SK-N-SH (cell line): ENCODE measurements at regions not wholly inside any gene's neighbourhood (a gene's known extent, or its start where the extent isn't known, plus 50 kb on each side); places are given as distances from the start of the nearest gene placed in this dataset.
A peak's percentile ranks its signal among the peaks of the same experiment; 100 is the strongest.

Experiments used
- CTCF ChIA-PET: fragments of 300-600, 350-600 bp; formaldehyde crosslinking; extraction: SDS; loops from one replicate; lab custom pipeline; 2021; lab: Yijun Ruan, JAX
- POLR2A ChIA-PET: fragments of 350-600 bp; sonication (Branson Sonifier 250); formaldehyde crosslinking; extraction: SDS; loops from one replicate; lab custom pipeline; 2020; ENCODE audit warnings: antibody characterized with exemption, inconsistent platforms; lab: Yijun Ruan, JAX
- DNase-seq: peaks from one replicate; pipeline ENCODE4 v3.0.0; 2012
- H2AFZ ChIP-seq: fragments of 200-600 bp; sonication (generic); 2 replicates; pipeline ENCODE4 v1.8.1; 2016; ENCODE audit warnings: antibody characterized with exemption, mild to moderate bottlenecking, low read depth
- H3F3A ChIP-seq: fragments of 200-600 bp; sonication (generic); replicated peaks from 2 replicates; pipeline ENCODE3; 2016; ENCODE audit warnings: antibody characterized with exemption, mild to moderate bottlenecking; ENCODE audit not compliant: insufficient read depth
- H3K27ac ChIP-seq, 2 experiments: fragments of 200-500 bp in 1 of 2; fragments of 200-600 bp in 1 of 2; sonication (Bioruptor generic) in 1 of 2; sonication (generic), shearing (Covaris generic) in 1 of 2; 2 replicates each; pipeline versions ENCODE4 v1.5.1 to v1.6.1; 2014 to 2016; ENCODE audit warnings: low read depth in 2 of 2, inconsistent platforms in 1 of 2, low read length in 1 of 2, mild to moderate bottlenecking in 1 of 2, mixed read lengths in 1 of 2
- H3K27me3 ChIP-seq: fragments of 200-600 bp; sonication (generic), shearing (Covaris generic); 2 replicates; pipeline ENCODE4 v1.6.1; 2016; ENCODE audit warnings: mixed run types; ENCODE audit not compliant: insufficient read depth
- H3K36me3 ChIP-seq, 2 experiments: fragments of 200-500 bp in 1 of 2; fragments of 200-600 bp in 1 of 2; sonication (Bioruptor generic) in 1 of 2; sonication (generic) in 1 of 2; replicated peaks in 1 of 2; 2 replicates each; pipeline versions ENCODE3 to v1.5.1; 2014 to 2016; ENCODE audit warnings: low read length in 1 of 2, mild to moderate bottlenecking in 1 of 2; ENCODE audit not compliant: insufficient read depth in 2 of 2, control insufficient read depth in 1 of 2
- H3K4me1 ChIP-seq, 2 experiments: fragments of 200-500 bp in 1 of 2; fragments of 200-600 bp in 1 of 2; sonication (Bioruptor generic) in 1 of 2; sonication (generic), shearing (Covaris generic) in 1 of 2; 2 replicates each; pipeline versions ENCODE4 v1.5.1 to v1.6.1; 2014 to 2016; ENCODE audit warnings: low read depth in 1 of 2, low read length in 1 of 2, mixed run types in 1 of 2; ENCODE audit not compliant: insufficient read depth in 2 of 2, control insufficient read depth in 1 of 2
- H3K4me2 ChIP-seq: fragments of 200-600 bp; sonication (generic), shearing (Covaris generic); 2 replicates; pipeline ENCODE4 v1.6.1; 2017; ENCODE audit warnings: mixed run types
- H3K4me3 ChIP-seq, 2 experiments: fragments of 200-500 bp in 1 of 2; fragments of 200-600 bp in 1 of 2; sonication (Bioruptor generic) in 1 of 2; sonication (generic), shearing (Covaris generic) in 1 of 2; 2 replicates each; pipeline versions ENCODE4 v1.5.1 to v1.8.1; 2014 to 2016; ENCODE audit warnings: low read depth in 2 of 2, inconsistent platforms in 1 of 2, low read length in 1 of 2, mild to moderate bottlenecking in 1 of 2, mixed read lengths in 1 of 2, moderate library complexity in 1 of 2
- H3K79me2 ChIP-seq: fragments of 200-600 bp; sonication (generic); 2 replicates; pipeline ENCODE4 v1.8.1; 2017; ENCODE audit warnings: mild to moderate bottlenecking; ENCODE audit not compliant: insufficient read depth
- H3K9ac ChIP-seq: fragments of 200-600 bp; sonication (generic); 2 replicates; pipeline ENCODE4 v1.6.1; 2017; ENCODE audit warnings: mixed run types
- H3K9me2 ChIP-seq: fragments of 200-600 bp; sonication (generic); 2 replicates; pipeline ENCODE4 v1.6.1; 2017; ENCODE audit warnings: mixed run types
- H3K9me3 ChIP-seq: fragments of 200-600 bp; sonication (generic); 2 replicates; pipeline ENCODE4 v1.6.1; 2017; ENCODE audit warnings: mixed run types, mild to moderate bottlenecking, moderate library complexity
- H4K20me1 ChIP-seq: fragments of 200-600 bp; sonication (generic); 2 replicates; pipeline ENCODE4 v1.6.1; 2017; ENCODE audit warnings: mild to moderate bottlenecking, mixed run types; ENCODE audit not compliant: insufficient read depth
- CHD2 ChIP-seq: fragments of 150-350 bp; IDR thresholded peaks from 2 replicates; pipeline ENCODE4 v1.6.1; 2018; ENCODE audit warnings: low read length; ENCODE audit not compliant: partially characterized antibody
- EP300 ChIP-seq, 2 experiments: IDR thresholded peaks; 2 replicates each; pipeline versions ENCODE4 v1.4.0 to v1.6.1; 2012; ENCODE audit warnings: borderline replicate concordance in 1 of 2, low read depth in 1 of 2, low read length in 1 of 2
- EZH2phosphoT487 ChIP-seq: fragments of 200-600 bp; sonication (generic); IDR thresholded peaks from 2 replicates; pipeline ENCODE4 v1.6.1; 2017; ENCODE audit warnings: low read depth, mixed run types, mild to moderate bottlenecking, antibody characterized with exemption, moderate library complexity, borderline replicate concordance
- FOXJ3 ChIP-seq: sonication (generic); formaldehyde crosslinking; IDR thresholded peaks from 2 replicates; pipeline ENCODE4 v1.5.1; 2020; ENCODE audit warnings: mild to moderate bottlenecking, missing genetic modification reagents
- GATA2 ChIP-seq: sonication (generic); formaldehyde crosslinking; IDR thresholded peaks from 2 replicates; pipeline ENCODE4 v1.5.0; 2020; ENCODE audit warnings: mild to moderate bottlenecking, missing genetic modification reagents
- JUND ChIP-seq: IDR thresholded peaks from 2 replicates; pipeline ENCODE4 v1.4.0; 2012
- MXI1 ChIP-seq: IDR thresholded peaks from 2 replicates; pipeline ENCODE4 v1.6.1; 2012; ENCODE audit warnings: mild to moderate bottlenecking, low read depth, low read length, improper control_type of control experiment
- RCOR1 ChIP-seq: fragments of 150-350 bp; IDR thresholded peaks from 2 replicates; pipeline ENCODE4 v1.6.1; 2017; ENCODE audit warnings: antibody characterized with exemption, low read length
- TCF12 ChIP-seq: IDR thresholded peaks from 2 replicates; pipeline ENCODE4 v1.4.0; 2012
- WGBS: methylation state at CpG from one replicate; pipeline ENCODE4 v1.1.6; 2017; ENCODE audit warnings: low lambda C conversion rate; 5-methylcytosine and 5-hydroxymethylcytosine counted together
- TF ChIP-seq, protein P1 (sequence below): fragments of 150-350 bp; IDR thresholded peaks from 2 replicates; pipeline ENCODE4 v1.6.1; 2016; ENCODE audit warnings: mild to moderate bottlenecking, low read depth, low read length
- TF ChIP-seq, protein P2 (sequence below): IDR thresholded peaks from 2 replicates; pipeline ENCODE4 v1.4.0; 2012; ENCODE audit warnings: low read depth, borderline replicate concordance

DNA sequence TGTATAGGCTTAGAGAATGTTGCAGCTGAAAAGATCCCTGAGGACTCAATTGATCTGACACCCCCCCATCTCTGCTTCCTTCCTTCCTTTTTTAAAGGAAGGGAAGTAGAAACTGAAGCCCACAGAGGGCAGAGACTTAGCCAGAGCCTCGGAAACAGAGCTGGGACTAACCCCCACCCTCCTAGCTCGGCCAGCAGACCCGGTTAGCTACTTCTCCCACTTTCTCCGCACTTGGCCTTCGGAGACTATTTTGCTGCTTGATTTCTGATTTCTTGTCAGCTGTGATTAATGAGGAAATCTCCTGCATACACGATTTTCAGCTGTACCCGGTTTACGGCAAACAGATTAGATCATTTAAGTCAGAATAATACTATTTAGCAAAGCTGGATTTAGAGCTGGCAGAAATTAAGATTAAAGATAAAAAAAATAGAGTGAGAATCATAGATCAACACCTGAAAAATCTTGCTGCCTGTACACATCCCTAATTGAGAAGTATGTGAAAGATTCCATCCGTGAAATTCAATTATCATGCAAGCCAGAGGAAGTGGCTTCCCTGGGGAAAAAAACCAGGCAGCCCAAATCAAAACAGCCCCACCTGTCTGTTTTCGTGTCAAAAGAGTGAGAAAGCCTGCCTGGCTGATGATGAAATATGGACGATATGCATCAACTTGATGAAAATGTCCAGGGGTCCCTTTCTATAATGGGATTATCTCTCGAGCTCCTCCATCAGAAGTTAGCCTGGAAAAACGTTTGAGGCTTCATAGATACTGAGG lies 159.5 kb upstream of the SHB start:
- TF ChIP-seq CHD2 (peak; percentile 47), RCOR1 (peak; percentile 92), JUND (no peak), FOXJ3 (CRISPR knock-in tag) (peak; percentile 80), MXI1 (peak; percentile 42; the same call in 1 of the 2 replicates), EP300 (IDR thresholded peaks at IDR 0.05; ENCODE audit: borderline replicate concordance in 1 of 2, low read depth in 1 of 2, low read length in 1 of 2) (peak in 1 of 2 experiments; percentile 93; a peak in 2 of 4 replicates), GATA2 (CRISPR knock-in tag) (peak; percentile 78), TCF12 (peak; percentile 35; the same call in 1 of the 2 replicates)
- TF ChIP-seq, protein P1, sequence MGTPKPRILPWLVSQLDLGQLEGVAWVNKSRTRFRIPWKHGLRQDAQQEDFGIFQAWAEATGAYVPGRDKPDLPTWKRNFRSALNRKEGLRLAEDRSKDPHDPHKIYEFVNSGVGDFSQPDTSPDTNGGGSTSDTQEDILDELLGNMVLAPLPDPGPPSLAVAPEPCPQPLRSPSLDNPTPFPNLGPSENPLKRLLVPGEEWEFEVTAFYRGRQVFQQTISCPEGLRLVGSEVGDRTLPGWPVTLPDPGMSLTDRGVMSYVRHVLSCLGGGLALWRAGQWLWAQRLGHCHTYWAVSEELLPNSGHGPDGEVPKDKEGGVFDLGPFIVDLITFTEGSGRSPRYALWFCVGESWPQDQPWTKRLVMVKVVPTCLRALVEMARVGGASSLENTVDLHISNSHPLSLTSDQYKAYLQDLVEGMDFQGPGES = no peak
- TF ChIP-seq, protein P2, sequence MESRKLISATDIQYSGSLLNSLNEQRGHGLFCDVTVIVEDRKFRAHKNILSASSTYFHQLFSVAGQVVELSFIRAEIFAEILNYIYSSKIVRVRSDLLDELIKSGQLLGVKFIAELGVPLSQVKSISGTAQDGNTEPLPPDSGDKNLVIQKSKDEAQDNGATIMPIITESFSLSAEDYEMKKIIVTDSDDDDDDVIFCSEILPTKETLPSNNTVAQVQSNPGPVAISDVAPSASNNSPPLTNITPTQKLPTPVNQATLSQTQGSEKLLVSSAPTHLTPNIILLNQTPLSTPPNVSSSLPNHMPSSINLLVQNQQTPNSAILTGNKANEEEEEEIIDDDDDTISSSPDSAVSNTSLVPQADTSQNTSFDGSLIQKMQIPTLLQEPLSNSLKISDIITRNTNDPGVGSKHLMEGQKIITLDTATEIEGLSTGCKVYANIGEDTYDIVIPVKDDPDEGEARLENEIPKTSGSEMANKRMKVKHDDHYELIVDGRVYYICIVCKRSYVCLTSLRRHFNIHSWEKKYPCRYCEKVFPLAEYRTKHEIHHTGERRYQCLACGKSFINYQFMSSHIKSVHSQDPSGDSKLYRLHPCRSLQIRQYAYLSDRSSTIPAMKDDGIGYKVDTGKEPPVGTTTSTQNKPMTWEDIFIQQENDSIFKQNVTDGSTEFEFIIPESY = no peak
- no peaks in the 10 kb centered on the region for H3K9me2 ChIP-seq
- no peak overlapping the region for H3K9ac ChIP-seq
- no peak overlapping the region for H2AFZ ChIP-seq
- peaks cover 8 to 43% of the 10 kb centered on the region in 2 experiments; a peak in 3 of 4 replicates for H3K4me1 ChIP-seq
- POLR2A ChIA-PET = interaction anchor here (1.3 to 2.1 kb wide), 2 partner anchors 14 to 157 kb away, joined by 3 to 7 read pairs; no protein-coding TSS in a partner anchor
- no peak overlapping the region for H3K4me2 ChIP-seq
- WGBS = 15% methylated on average over 13 of the region's 13 CpGs
- no peaks in the 10 kb centered on the region for H3K79me2 ChIP-seq
- no peak overlapping the region for H3K4me3 ChIP-seq
- H4K20me1 ChIP-seq = no peaks in the 10 kb centered on the region
- no peaks in the 10 kb centered on the region for H3K36me3 ChIP-seq
- H3K27me3 ChIP-seq = peaks cover 12% of the 10 kb centered on the region; the same call in 1 of the 2 replicates
- peak overlapping the region in 1 of 2 experiments; percentile 88; a peak in 2 of 4 replicates for H3K27ac ChIP-seq
- peak; percentile 63 for DNase-seq
- CTCF ChIA-PET = interaction anchor here (0.6 to 4.5 kb wide), 11 partner anchors 15 to 562 kb away, joined by 3 to 13 read pairs (median 3); no protein-coding TSS in a partner anchor
- H3K9me3 ChIP-seq = no peaks in the 10 kb centered on the region
- H3F3A ChIP-seq = no peaks in the 10 kb centered on the region

DNA sequence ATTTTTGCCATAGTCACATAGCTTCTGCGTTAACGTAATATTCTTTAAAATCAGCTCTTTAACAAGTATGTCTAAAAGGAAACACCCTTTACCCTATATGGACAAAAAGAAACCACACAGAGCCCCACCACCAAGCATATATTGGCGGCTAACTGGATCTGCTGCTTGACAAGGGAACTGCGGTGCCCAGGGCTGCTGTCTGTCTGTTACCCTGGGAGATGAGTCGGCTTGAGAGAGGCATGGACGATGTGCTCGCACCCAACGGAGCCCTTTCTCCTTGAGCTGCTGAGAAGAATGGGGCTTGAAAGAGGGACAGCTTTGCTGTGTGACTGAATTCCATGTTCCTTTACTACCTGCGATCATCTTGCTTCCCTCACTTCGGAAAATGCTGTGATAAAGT lies 158.6 kb upstream of the SHB start:
- Histone ChIP-seq H3K4me3 (peak overlapping the region in 1 of 2 experiments; percentile 47; a peak in 1 of 4 replicates), H3K27ac (peak overlapping the region in 1 of 2 experiments; percentile 88; a peak in 2 of 4 replicates), H3K9me3 (no peaks in the 10 kb centered on the region), H3K4me1 (peaks cover 8 to 34% of the 10 kb centered on the region in 2 experiments; a peak in 3 of 4 replicates), H3K36me3 (no peaks in the 10 kb centered on the region), H3K4me2 (peak overlapping the region; percentile 45), H3K9ac (no peak overlapping the region), H3K9me2 (no peaks in the 10 kb centered on the region), H3K79me2 (no peaks in the 10 kb centered on the region), H3K27me3 (peaks cover 12% of the 10 kb centered on the region; the same call in 1 of the 2 replicates), H2AFZ (no peak overlapping the region; the same call in 1 of the 2 replicates), H3F3A (no peaks in the 10 kb centered on the region), H4K20me1 (no peaks in the 10 kb centered on the region)
- CTCF ChIA-PET = interaction anchor here (0.7 to 4.5 kb wide), 8 partner anchors 78 to 561 kb away, joined by 3 to 13 read pairs (median 4); no protein-coding TSS in a partner anchor
- WGBS = 12% methylated on average over 10 of the region's 10 CpGs
- POLR2A ChIA-PET = interaction anchor here (1.1 to 2.1 kb wide), 2 partner anchors 14 to 17 kb away, joined by 3 to 7 read pairs; no protein-coding TSS in a partner anchor
- TF ChIP-seq EZH2phosphoT487 (no peak), MXI1 (peak; percentile 7; the same call in 1 of the 2 replicates)
- DNase-seq = peak; percentile 57
